Stomach (tissue), 4 donors: ENCODE measurements at regions not wholly inside any gene's neighbourhood (a gene's known extent, or its start where the extent isn't known, plus 50 kb on each side); places are given as distances from the start of the nearest gene placed in this dataset.

Source experiments
- EP300 ChIP-seq: sonication (generic); formaldehyde crosslinking; IDR thresholded peaks from one replicate; pipeline ENCODE4 v1.6.1; 2017; ENCODE audit warnings: antibody characterized with exemption
- POLR2AphosphoS5 ChIP-seq, 3 donors: sonication (generic); formaldehyde crosslinking; IDR thresholded peaks; one replicate each; pipeline ENCODE4 v1.6.1; 2016; ENCODE audit warnings: antibody characterized with exemption in 3 of 3
- TF ChIP-seq, protein P1 (sequence below), 7 experiments: fragments of 450-650 bp in 4 of 7; fragments of 200-600 bp in 3 of 7; sonication (generic) in 3 of 7; IDR thresholded peaks; one replicate each; pipeline ENCODE4 v1.5.1; 2016 to 2019; ENCODE audit warnings: antibody characterized with exemption in 7 of 7, control low read depth in 2 of 7, mild to moderate bottlenecking in 1 of 7

DNA sequence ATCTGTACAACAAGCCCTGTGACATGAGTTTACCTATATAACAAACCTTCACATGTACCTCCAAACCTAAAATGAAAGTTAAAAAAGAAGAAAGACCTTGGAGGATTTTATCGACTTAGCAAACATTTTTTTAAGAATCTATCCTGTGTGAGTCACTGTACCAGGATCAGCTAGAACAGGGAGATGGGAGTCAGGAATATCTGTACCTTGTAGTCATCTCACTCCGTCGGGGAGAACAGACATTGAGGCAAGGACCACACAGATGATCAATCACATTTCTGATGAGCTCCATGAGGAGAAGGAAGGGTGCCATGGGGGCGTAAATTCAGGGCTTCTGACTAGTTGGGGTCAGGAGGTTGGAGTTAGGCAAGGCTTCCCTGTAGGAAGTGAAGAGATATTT is 310.6 kb downstream of the VRK1 start:
- TF ChIP-seq POLR2AphosphoS5 (IDR thresholded peaks at IDR 0.05) (no peak), EP300 (no peak)
- TF ChIP-seq, protein P1, sequence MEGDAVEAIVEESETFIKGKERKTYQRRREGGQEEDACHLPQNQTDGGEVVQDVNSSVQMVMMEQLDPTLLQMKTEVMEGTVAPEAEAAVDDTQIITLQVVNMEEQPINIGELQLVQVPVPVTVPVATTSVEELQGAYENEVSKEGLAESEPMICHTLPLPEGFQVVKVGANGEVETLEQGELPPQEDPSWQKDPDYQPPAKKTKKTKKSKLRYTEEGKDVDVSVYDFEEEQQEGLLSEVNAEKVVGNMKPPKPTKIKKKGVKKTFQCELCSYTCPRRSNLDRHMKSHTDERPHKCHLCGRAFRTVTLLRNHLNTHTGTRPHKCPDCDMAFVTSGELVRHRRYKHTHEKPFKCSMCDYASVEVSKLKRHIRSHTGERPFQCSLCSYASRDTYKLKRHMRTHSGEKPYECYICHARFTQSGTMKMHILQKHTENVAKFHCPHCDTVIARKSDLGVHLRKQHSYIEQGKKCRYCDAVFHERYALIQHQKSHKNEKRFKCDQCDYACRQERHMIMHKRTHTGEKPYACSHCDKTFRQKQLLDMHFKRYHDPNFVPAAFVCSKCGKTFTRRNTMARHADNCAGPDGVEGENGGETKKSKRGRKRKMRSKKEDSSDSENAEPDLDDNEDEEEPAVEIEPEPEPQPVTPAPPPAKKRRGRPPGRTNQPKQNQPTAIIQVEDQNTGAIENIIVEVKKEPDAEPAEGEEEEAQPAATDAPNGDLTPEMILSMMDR (IDR thresholded peaks at IDR 0.05) = no peak
